DMS53 treated with DMSO at 0.1 percent for 48 hours (cell line): ENCODE measurements at regions not wholly inside any gene's neighbourhood (a gene's known extent, or its start where the extent isn't known, plus 50 kb on each side); places are given as distances from the start of the nearest gene placed in this dataset.

Experiments used
- DNase-seq: peaks from one replicate; lab custom pipeline; 2025; ENCODE audit not compliant: unreplicated experiment; lab: John Stamatoyannopoulos, UW

DNA sequence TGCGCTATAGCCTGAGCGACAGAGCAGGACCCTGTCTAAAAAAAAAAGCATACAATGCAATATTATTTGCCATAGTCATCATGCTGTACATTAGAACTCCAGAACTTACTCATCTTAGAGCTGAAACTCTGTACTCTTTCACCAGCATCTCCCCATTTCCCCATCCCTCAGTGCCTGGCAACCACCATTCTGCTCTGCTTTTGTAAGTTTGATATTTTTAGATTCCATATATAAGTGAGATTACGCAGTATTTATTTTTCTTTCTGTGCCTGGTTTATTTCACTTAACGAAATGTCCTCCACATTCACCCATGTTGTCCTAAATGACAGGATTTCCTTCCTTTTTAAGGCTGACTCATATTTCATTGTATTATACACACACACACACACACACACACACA lies 121.8 kb downstream of the BBS10 start:
- no peak for DNase-seq

DNA sequence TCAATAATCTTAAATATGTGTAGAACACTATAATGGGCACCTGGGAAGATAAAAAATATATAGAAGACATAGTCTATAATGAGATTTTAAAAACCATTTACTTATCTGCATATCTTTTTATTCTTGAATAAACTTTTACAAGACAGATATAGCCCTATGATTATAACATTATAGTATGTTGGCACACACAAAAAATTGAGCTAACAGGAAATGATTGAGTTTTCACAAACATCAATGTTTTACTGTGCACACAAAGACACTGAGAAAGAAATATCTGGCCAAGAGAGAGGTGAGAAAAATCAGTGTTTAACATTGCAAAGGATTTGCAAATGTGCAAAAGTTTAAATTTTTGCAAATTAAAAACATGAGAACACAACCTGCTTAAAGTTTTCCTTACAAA lies 124.3 kb downstream of the BBS10 start:
- no peak for DNase-seq

DNA sequence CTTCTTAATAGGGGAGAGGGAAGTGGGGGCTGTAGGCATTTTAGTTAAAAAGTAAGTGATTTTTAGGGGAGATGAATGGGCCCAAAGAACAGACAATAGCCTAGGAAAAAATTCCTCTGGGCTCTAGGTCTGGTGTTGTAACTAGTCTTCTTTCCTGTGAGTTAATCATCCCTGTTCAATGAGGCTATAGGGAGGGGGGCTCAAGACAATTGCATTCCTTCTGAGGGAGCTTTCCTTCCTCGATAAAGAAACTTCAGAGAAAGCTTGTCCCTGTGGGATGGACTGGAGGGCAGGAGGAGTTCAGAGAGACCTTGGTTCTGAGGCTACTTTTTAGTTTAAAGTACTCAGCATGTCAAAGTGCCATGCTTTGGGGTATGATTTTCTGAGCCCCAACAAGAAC lies 127.2 kb downstream of the BBS10 start:
- no peak for DNase-seq

DNA sequence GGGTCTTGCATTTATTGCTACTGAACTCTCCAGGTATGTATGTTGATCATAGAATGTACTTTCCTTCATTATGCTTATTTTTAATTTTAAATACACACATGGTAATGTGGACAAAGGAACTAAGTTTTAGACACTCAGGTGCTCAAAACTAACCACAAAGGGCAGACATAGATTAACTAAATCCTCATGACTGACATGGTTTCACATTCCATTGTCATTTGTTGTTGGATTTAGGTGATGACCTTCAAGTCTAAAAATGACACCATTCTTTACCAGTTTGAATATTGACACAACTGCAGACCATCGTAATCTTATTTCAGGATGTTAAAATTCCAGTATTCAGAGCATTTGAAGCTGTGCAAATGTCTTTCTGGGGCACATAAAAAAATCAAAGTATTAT lies 128.4 kb downstream of the BBS10 start:
- DNase-seq = no peak

DNA sequence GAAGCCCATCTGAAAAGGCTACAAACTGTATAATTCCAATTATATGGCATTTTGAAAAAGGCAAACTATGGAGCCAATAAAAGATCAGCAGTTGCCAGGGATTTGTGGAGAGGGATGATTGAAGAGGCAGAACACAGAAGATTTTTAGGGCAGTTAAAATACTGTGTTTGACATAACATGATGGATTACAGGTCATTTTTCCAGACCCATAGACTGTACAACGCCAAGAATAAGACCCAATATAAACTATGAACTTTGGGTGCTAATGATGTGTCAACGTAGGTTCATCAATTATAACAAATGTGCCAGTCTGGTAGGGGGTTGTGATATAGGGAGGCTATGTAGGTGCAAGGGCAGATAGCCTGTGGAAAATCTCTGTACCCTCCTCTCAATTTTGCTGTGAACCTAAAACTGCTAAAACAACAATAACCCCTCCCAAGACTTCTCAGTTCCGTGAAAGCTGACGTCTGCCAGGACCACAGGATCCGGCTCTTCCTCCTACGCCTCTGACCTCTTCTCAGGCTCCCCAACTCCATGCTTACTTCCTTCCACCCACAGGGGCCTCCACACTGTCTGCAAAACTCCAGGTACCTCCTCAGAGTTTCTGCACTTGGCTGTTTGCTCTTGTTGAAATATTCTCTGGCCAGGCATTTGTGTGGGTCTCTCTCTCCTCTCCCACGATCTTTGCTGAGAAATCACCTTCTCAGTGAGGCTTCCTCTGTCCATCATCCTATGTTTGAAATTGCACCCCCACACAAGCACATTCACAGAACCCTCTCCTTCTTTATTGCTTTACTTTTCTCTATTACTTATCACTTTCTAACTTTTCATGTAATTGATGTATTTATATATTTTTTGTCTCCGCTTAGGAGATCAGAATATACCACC lies 131.4 kb downstream of the BBS10 start:
- no peak for DNase-seq

DNA sequence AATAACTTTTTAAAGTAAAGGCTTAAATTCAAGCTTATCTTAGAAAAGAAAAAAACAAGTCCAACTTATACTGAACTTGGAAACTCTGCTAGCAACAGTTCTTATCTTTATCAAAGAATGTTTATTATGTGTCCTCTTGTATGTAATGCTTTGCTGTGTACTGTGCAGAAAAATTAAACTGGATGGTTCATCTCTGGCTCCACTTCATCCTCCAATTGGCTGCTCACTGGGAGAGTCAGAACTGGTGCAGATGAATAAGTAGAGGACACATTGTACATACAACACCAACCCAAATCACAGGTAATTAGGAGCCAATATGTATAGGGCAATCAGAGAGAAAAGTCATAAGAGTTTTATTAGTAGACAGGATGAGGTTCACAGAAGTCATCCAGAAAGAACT lies 123.6 kb upstream of the NAP1L1 start:
- DNase-seq = no peak

DNA sequence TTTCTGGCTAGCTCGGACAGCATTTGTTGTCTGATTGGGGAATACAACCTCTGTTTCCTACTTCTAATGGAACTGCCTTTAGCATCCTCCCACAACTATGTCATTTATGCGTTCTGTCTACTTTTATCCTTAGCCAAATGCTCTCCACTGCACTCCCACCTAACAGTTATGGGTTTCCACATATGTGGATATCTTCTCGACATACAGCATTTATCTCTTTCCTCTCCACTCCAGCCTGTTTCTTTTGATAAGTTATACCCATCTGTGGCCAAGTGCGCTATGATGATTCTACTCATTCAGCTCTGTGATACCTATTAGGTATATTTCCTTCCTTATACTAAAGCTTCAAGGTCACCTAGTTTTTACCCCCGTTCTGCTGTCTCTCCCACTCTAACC lies 122.2 kb upstream of the NAP1L1 start:
- DNase-seq = no peak

DNA sequence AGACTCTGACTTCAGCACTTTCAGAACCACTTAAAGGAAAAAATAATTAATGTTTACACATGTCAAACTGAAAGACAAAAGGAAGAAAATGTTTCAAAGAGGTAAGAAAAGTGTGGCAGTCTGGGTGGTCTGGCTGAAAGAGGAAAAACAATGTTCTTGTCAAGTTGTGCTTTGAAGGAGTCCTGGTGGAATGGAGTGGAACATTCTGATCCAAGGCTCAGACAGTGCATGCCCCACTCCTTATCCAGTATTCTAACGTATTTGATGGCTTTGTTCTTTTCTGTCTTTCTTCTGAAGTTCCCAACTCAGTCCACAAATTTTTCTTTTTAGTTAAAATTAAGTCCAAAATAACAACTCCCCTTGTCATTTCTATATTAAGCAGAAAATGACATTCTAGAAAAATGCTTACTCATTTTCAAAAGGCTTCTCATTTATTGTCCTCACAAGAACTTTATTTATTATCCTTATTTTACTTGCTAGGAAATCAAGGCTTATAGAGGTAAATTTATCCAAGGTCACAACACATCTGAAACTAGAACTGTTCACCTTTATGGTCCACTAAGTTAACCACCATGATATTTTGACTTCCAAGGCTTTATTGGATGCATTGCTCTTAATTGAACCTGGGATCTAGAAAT lies 121.7 kb upstream of the NAP1L1 start:
- DNase-seq = no peak

DNA sequence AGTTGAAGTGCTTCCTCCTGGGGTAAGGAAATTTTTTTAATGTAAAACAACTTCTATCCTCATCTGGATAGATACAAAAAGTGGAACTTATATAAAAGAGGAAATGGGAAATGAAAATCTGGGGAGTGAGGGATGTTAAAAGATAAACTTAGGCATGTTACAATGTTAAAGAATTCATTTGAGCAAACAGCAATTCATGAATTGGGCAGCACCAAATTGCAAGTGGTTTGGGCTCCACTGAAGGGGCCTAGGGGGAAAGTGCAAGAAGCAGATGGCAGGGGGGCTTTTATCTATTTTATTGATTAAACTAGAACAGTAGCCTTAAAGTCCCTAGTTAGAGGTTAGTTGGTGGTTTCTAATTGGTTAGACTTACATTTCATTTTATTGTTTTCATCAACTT lies 118.1 kb upstream of the NAP1L1 start:
- no peak for DNase-seq

DNA sequence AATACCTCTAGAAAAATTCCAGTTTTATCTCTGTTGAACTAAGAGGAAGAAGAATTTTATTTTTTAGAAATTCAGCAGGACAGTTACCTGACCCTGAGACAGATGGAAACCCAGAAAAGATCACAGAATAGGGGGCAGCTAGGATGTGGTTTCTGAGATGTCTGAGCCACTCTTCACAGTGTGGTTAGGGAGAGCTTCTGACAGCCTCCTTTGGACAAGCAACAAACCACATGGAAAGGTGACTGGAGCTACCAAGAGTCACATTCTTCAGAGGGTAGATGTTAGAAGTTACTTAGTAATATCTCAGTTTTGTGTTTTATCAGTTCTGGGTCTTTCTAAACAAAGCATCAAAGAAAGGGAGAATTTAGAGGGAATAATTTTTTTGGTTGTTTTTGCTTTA lies 117.3 kb upstream of the NAP1L1 start:
- no peak for DNase-seq

DNA sequence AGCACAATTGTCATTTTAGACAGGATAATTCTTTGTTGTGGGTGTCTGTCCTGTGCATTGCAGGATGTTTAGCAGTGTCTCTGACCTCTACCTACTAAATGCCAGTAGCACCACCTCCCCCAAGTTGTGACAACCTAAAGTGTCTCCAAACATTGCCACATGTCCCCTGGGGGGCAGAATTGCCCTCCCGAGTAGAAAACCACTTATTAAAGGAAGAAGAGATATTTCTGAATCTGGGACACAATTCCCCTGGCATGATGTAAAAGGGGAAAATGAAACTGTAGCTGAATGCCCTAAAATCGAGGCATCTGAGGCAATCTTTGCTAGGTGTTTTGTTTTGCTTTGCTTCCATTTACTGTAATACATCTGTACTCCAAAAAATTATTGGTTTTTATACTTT lies 116.8 kb upstream of the NAP1L1 start:
- no peak for DNase-seq

DNA sequence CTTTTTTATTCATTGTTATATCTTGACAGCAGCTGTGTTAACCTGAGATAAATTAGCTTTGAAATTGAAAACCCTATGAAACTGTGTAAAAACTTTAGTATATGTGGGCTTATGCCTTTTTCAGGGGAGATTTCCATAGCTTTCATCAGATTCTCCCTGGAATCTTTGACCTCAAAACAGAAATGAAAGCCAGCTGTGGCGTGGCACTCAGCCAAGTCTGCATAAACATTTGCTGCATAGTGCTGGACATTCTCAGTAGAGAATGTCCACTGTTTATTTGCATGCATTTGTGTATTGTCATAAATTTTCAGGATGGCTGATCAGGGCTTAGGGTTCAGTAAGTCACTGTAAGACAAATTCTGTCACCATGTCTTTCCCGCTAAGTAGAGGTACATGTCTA lies 115.3 kb upstream of the NAP1L1 start:
- no peak for DNase-seq

DNA sequence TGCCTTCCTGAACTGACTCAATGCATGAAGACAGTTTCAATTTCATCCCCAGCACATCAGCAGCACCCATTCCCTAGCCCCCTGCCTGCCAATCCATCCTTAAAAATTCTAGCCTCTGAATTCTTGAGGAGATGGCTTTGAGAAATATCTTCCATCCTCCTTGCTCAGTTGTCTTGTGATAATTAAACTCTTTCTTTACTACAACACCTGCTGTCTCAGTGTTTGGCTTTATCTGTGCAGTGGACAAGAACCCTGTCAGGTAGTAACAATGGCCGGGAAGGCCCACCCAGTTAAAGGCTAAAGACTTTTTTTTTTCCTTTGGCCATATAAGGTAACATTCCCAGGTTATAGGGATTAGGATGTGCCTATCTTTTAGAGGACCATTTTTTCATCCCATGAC lies 114.4 kb upstream of the NAP1L1 start:
- DNase-seq = no peak

DNA sequence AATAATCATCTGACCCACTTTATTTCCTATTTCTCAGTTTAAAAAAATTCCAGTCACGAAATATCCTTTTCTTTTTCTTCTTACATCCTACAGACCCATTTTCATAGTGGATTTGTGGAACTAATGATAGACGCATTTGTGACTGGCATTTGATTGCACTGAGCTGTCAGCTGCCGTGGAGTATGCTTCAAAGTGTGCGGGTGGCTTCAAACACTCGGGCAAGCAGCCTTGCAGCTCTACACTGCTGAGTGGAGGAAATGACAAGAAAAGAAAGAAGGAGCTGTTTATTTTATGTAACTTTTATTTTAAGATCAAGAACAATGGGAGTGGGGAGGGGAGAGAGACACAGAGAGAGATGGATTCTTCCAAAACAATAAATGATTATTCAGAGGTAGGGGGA lies 112.8 kb upstream of the NAP1L1 start:
- DNase-seq = no peak

DNA sequence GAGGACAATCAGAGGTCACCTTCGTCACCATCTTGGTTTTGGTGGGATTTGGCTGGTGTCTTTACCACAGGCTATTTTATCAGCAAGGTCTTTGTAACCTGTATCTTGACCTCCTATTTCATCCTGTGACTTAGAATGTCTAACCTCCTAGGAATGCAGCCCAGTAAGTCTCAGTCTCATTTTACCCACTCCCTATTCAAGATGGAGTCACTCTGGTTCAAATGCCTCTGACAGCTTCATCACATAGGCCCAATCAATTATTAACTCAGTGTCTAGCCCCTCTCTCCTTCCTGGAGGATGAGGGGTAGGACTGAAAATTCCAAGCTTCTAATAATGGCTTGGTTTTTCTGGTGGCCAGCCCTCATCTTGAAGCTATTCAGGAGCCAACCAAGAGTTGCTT lies 111.4 kb upstream of the NAP1L1 start:
- DNase-seq = no peak

DNA sequence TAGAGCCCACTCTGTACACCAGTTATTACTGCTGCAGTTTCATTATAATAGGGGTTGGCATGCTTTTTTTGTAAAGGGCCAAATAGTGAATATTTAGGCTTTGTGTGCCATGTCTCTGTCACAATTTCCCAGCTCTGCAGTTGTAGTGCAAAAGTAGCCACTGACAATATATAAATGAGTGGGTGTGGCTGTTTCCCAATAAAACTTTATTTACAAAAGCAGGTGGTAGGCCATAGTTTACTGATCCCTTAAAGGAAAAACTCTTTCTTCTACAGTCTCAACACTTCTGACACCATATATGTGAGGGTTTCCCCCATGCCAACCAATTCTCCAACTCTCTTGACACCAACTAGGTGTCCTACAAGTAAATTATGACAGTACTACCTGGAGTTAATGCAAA lies 110.2 kb upstream of the NAP1L1 start:
- DNase-seq = no peak

DNA sequence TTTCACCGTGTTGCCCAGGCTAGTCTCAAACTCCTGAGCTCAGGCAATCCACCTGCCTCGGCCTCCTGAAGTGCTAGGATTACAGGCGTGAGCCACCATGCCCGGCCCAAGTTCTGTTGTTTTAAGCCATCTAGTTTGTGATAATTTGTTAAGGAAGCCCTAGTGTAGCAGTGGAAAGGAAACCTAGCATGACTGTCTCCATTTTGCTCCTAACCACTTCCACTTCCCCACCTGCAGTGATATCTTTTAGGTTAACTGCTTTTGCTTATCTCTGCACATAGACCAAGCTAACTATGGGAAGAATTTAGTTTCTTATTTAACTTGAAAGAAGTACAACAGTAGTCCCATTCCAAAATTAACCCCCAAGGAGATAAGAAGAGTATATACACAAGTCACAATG lies 109.5 kb upstream of the NAP1L1 start:
- DNase-seq = no peak

DNA sequence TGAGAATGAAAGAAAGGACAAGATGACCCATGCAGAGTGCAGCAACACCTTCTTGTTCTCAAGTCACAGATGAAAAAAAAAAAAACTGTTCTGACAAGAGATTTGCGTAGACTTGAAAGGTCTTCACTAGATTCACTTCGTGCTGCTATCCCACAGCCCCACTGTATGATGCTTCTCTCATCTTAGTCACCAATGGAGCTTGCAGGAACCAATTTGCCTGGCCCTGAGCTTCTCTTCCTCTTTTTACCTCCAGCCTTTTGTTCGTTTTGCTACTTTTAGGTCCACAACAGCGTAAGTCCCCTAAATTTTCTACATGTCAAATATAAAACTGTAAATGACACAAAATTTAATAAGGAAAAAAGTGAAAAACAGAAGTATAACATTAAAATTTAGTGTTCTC lies 107.9 kb upstream of the NAP1L1 start:
- DNase-seq = no peak

DNA sequence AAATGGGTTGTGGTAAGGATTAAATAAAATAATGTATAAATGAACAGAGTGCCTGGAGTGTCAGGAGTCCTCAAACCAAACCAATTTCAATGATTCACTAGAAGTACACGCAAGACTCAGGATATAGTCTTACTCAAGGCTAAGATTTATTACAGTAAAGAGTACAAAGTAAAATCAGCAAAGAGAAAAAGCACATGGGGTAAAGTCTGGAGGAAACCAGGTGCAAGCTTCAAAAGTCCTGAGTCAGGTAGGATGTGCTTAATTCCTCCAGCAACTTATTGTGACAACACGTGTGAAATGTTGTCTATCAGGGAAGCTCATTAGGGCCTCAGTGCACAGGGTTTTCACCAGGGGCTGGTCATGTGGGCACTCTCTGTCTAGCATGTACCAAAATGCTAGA lies 105.8 kb upstream of the NAP1L1 start:
- no peak for DNase-seq

DNA sequence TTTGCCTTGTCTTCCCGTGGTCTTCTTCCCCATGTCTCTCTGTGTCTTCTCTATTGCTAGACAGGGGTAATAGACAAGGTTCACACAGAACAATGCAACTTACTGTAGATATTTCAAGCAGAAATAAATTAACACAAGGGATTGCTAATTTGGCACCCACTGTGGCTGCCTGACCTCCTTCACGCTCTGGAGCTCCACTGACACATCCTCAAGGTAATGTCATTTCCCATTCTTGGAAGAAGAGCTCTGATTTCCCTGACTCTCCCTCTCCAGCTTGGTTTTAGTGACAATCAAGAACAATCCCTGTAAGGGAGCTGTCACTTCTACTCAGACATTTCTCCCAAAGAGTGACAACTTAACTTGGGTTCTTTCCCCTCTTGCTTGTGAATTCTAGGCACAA lies 105.4 kb upstream of the NAP1L1 start:
- no peak for DNase-seq

DNA sequence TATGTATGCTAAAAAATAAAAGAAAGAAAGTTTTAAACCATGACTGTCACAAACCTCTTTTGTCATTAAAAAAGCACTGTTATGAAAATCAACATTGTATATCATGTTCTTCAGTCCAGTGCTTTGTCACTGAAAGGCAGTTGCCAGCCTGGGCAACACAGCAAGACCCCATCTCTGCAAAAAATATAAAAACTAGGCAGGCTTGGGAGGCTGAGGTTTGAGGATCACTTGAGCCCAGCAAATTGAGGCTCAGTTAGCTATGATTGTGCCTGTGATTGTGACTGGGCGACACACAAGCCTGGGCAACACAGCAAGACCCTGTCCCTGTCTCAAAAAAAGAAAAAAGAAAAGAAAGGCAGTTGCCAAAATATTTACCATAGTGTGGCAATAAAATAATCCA lies 102.7 kb upstream of the NAP1L1 start:
- no peak for DNase-seq

DNA sequence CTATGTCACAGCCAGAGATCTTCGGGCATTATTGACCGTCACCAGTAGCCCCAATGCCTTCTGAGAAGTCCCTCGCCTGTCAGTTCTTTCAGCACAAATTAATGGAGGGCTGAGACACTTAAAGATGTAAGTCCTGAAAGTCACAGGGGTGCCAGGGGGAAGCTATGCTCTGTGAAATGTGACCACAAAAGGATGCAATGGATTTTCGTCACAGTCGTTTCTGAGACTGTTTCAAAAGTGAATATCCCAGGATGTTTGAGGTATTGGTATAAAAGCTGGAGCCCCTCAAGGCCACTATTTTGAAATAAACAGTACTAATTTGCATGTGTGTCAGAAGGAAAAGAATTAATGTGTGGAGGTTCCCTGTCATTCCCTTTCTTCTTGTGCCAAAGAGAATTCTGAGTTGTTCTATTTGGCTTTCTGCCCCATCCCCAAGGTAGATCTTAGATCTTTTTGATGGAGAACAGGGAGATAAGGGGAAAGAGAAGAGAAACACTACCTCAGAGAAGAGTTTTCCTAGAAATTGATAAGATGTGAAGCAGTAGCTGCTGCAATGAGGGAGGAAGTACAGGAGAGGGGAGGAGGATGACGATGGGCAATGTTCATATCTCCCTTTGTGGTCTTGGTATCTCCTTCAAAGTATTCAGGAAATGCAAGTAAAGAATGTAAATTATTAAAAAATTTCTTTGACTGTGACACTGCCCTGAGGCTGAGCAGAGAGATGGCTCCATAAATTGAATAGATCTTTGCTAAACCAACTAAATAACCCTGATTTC lies 101.8 kb upstream of the NAP1L1 start:
- no peak for DNase-seq
